NCI-H1417 (cell line): ENCODE measurements at regions not wholly inside any gene's neighbourhood (a gene's known extent, or its start where the extent isn't known, plus 50 kb on each side); places are given as distances from the start of the nearest gene placed in this dataset.

Experiments used
- DNase-seq, 3 experiments: peaks; one replicate each; lab custom pipeline; 2025; lab: John Stamatoyannopoulos, UW

DNA sequence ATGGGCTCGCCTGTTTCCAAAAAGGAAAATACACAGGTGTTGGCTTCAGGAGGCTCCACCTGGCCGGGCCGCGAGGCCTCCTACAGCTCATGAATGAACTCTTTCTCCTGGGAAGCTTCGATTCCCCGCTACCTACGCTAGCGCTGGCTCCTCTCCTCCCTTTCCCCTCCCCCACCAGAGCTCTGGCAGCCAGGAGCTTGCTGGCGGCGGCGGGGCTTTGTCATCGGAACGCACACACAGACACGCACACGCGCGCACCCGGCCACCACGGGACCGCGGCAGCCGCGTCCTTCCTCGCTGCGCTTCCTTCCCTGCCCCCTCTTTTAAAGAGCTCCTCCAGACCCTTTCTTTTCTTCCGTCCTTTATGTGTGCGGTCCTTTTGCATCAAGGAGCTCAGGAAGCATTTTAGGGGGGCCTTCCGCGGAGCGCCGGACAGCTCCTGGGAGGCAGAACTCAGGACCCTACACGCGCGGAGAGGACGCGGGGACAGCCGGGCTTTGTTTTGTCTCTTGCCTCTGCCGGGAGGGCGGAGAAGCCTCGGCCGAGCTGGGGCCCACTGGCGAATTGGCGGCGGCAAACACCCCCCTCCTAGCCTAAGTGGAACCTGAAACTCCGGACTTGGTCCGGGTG lies 70.2 kb upstream of the BCOR start:
- peak; percentile 41 to 96 (median 87) for DNase-seq

DNA sequence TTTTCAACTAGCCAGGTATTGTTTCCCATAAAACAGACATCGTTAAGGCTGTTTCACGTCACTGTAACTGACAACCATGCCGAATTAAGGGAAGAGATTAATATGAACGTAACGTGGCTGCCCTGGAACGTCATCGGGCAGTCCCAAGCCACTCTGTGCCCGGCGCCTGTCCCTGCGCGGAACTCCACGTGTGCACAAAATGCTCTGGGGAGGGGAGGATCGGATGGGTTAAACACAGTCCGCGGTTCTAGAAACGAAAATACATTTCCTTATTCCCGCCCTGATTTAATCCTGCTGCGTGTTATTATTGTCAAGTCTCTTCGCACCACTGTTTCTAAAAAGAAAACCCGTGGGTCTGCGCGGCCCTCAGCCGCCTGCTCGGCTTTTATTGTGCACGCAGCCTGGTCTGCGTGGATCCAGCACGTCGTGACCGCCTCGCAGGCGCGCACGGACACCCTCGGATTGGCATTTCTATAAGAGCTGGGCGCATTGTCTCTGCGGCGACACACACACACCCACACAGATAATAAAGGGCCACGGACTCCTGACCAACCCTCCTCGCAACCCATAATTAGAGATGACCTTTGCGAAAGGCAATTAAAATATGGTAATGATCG lies 69.6 kb upstream of the BCOR start:
- peak in 1 of 3 experiments; percentile 71 for DNase-seq

DNA sequence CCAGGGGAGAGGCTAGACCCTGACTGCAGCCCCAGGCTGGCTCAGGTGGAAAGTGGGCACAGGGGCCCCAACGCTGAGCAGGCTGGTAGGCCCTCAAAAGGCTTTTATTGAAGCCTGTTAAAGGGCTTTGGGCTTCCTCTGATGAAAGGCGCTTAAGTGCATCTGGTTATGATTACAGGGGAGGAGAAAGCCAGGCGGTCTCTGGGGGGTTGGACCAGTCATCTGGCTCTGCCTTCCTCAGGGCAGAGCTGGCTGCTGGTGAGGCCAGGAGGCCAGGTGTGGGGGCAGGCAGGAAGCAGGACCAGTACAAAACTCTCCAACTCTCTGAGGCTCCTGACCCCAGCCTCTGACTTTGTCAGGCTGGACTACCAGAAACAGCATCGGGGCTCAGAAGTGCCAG lies 68.8 kb upstream of the BCOR start:
- peak; percentile 10 to 89 (median 72) for DNase-seq

DNA sequence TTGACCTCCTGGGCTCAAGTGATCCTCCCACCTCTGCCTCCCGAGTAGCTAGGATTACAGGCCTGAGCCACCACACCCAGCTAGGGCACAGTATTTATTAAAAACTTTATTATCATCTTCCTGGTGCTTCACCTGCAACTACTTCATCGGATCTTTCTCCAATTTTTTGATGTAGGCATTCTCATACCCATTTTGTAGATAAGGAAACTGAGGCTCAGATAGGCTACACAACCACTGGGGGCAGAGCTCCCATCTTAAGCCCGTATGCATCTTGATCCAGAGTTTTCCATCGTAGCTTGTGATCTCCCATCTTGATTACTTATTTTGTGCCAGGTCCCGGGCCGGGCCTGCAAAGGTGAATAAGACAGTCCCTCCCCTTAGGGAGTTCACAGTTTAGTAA lies 68.1 kb upstream of the BCOR start:
- no peak for DNase-seq

DNA sequence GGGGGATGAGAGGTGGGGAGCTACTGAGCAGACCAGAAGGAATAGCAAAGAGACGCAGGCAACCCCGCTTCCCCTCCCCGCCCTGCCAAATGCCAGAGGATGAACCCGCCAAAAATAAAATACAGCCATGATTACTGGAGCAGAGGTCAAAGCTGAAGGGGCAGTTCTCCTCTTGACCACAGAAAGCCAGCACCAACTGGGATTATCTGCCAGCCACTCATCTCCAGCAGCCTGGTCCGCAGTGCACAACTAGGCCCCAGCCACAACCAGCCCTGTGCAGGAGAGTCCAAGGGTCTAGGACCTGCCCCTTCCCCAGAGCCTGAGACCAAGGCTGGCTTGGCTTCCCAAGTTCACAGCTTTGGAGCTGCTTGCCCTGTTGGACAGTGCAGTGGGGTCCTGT lies 67.4 kb upstream of the BCOR start:
- no peak for DNase-seq

DNA sequence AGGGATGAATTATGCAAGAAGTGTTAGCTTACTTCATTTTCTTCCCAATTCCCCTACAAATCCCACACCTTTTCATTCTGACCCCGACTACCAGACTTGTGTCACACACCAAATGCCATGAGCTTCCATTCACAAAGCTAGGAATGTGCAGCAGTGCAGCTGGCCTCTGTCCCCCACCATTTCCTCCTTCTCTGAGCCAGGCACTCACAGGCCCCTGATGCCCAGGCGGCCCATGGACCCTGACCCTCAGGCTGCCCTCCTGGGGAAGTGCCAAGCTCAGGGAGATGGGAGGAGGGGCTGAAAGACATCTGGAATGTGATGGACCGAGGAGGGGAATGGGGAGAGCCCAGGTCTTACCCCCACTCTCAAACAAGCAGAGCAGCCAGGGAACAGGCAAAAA lies 67.0 kb upstream of the BCOR start:
- no peak for DNase-seq

DNA sequence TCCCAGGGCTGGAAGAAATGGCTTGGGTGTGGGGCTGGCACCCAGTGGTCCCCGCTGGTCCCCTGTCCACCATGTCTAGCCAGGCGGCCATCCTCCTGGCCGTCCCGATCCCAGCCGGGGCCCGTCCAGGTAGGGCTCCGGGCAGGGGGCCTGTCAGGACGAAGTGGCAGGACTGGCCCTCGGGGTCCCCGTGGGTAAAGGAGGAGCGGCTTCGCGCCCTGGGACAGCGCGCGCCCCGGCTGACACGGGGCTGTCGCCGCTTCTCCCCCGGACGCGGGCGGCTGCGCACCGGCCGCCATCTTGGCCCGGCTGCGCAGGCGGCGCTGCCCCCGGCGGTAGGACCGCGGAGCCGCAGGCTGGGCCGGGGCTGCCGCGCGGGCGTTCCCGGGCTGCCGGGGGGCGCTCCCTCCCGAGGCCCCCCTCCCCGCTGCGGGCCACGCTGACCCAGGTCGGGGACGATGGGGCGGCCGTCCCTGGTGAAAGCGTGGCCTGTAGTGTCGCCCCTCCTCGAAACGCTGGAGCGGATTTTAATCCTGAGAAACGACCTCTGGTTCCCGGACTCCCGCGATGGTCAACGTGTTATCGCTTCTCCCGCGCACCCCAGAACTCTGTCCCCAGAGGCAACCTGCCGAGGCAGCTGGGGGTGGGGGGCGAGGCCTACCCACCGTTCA lies 60.4 kb upstream of the BCOR start:
- peak; percentile 9 to 76 (median 68) for DNase-seq

DNA sequence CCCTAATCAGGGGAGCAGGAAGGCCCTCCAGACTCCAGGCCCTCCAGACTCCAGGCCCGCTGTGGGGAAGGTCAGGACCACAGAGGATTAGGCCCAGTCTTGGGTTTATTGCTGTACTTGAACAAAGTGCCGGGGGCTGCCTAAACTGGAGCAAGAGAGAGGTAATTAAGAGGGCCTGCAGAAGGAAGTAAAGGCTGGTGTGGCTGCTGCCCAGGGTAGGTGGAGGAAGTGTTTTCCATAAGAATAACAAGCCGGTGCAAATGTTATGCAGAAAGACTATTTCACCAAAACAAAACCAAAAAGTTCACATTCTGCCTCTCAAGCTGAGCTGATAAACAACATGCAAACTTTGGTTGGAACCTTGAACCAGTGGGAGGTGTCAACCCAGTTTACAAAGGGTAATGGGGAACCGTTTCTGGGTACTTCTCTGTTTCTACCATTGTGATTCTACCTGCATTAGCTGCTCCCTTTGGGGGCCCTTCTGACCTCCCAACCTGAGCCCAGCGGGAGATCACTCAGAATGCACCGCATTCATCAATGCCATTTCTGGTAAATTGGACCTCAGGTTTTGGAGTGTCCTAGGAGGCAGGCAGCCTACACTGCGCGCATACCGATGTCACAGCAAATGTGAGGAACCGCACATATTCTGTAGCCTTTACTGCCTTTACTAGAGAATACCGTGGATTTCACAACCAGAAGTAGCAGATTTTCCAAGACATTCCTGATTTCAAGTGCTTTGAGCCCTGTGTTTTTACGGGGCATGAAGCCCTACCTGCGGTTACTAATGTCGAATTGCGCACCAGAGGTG lies 59.7 kb upstream of the BCOR start:
- DNase-seq: no peak

DNA sequence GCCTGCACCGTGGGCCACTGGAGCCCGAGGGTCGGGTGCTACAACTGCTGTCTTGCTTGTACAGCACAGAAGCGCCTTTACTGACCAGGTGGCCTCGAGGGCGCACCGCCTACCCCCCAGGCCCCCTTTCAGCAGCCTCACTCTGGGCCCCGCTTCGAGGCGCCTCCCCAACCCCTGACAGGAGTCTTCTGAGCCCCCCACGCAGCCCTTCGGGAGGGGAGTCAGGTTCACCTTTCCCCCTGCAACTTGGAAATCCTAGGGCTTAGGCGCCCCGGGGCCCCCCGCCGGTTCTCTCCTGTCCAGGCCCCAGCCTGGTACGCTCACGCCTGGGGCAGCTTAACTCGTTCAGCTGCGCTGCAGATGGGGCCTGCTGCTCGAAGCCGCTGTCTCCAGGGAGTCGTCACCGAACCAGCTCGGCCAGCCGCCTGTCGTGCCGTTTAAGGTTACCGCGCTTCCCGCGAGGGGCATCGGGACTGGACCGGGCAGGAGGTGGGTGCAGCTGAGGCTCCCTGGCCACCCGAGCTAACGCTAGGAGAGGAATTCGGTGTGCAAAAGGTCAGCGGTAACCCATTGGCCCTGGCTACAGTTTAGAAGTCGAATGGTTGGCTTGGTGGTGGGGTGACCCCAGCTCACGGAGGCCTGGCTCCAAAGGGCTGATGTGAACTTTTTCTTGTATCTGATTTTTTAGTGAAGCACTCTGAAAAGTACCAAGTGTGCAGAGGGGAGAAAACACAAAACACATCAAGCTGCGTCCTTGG lies 58.9 kb upstream of the BCOR start:
- no peak for DNase-seq

DNA sequence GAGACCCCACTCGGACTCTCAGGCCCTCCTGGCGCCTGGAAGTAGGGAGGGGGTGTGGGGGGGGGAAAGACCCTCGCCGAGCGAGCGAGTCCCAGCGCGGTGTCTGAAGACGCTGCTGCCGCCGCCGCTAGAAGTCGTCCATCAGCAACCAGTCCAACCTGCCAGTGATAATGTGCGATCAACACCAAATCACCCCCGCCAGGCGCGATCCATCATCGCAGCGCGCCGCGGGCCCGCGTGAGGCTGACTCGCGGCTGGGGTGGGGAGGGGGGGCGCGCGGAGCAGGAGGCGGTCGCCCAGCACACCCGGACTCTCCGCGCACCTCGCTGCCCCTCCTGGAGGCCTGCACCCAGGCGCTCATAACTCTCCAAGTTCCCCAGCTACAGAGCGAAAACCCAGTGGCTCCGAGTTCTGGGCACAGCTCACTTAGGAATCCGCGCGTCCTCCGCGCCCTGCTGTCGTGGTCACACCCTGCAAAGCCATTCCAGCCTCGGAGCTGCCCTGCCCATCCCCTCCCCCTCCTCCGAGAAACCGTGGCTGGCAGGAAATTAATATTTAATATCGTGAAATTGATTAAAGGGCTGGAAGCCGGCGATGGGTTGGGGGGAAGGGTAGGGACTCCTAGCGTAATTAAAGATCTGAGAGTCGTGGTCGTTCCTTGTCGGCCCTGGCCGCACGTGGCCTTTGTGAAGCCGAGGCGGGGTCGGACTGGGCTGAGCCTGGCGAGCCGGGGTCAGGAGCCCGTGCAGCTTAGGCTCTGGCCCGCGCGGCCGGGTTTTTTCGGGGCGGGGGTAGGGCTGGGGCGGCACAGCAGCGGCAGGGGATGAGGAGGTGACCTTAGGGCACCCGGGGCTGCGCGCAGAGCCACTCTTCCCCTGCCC lies 58.1 kb upstream of the BCOR start:
- DNase-seq: peak in 2 of 3 experiments; percentile 73 to 78

DNA sequence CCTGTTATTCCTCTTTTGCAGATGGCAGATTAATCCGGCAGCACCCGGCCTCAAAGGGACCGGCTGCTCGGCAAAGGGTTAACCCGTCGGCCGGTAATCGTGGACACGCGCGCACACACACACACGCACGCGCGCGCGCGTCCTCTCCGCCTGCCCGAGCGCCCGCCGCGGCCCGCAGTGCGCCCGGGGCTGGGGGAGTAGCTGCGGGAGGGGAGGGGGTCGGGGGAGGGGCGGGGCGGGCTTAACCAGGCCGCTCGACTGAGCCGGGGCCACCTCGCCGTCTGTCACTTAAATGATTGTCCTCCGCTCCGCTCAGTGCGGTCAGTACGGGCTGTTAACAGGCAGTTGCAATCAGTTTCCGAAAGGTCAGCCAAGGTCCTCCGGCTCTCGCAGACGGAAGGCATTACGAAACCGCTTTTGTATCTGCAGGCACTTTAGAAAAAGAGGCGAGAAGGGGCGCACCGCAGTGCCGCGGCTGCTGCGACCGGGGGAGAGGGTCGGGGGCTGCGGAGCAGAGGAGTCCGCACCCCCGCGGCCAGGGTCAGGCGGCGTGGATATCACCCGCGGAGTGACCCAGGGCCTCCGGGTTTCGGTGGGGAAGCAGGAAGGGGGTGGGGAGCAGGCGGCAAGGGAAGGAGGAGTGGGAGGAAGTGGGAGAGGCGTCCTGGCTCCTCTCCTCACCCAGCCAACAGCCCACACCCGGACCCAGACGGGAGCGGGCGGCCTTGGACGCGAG lies 57.3 kb upstream of the BCOR start:
- DNase-seq: peak; percentile 18 to 87 (median 84)

DNA sequence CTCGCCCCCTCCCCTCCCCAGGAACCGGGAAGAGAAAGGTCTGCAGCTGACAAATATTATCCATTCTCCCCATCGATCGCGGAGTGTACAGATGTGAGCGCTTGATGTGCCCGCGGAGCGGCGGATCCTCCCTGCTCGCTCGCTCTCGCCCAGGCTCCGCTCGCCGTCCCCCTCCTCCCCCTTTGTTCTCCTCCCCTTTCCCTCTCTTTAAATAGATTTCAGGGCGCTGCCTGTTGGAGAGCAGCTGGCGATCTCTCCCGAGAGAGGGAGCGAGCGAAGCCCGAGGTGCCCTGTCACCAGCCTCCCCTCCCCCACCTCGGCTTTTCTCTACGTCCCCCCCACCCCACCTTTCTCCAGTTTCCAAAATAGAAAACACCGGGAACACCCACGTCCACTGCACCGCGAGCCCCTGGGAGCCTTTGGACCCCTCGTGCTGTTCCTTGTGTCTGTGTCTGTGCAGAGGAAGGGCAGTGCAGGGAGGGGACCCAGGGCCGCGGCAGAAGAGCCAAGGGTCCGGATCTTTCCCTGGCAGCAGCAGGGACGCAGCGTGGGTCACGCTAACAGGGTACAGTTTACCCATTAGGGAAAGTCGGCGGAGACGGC lies 56.6 kb upstream of the BCOR start:
- peak; percentile 35 to 95 (median 91) for DNase-seq

DNA sequence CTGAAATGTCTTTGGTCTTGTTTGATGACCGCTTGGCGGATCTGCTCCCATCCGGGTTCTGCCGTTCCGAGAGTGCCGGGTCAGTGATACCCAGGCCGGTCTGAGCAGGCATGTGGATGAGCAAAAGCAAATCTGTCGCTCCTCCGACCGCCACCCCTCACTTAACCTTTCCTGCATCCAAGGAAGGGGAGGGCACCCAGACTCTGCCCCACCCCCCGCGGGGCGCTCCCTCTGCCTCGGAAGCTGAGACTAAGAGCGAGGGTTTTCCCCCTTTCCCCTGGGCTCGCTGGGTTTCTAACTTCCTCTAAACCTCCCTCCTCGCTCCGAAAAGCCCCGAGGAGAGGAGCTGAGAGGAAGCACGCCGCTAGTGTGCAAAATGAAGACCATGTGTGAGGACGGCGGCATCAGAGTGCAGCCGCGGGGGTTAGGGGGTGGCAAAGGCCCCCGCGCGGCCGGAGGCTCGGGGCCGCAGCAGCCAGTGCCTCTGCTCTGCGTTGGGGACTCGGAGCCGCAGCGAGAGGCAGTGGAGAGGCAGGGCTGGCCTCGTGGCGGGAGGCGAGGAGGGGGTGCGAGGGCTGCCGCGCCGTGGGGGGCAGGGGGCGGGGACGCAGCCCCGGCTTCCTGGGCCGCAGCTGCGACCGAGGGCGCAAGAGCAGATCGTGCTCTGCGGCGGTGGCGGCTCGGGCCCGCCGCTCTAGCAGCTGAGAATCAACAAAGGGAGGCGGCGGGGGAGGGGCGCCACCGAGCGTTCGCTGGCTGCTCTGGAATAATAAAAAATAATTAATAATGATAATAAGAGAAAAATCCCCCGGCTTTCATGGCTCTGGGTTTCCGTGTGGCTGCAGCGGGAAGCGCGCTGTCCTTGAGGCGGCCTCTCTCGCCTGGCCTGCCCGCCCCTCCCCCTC lies 55.8 kb upstream of the BCOR start:
- peak; percentile 45 to 95 (median 91) for DNase-seq

DNA sequence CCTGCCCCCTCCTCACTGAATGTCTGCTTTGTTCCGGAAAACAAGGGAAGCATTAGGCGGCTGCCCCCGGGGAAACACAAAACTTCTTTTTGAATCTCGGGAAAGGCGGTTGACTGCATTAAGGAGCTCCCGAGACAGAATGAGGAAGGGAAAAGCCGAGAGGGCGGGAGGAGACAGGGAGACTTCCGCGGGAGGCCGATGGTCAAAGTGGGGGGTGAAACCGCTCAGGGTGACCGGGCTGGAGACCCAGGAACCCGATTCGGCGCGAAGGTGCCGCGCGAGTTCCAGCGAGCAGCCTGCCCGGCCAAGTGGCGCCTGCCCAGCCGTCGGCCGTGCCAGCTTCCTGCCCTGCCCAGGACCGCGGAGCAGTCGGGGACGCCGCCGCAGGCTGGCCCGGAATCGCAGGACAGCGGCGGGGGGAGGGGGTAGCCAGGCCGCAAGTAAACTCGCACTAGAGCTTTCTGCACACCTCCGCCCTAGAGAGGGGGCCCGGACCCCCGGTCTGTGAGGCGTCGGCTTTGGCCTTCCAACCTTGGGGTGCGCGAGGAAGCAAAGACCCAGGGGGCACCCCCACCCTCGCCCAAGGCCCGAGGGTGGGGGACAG lies 55.1 kb upstream of the BCOR start:
- peak in 2 of 3 experiments; percentile 67 to 72 for DNase-seq

DNA sequence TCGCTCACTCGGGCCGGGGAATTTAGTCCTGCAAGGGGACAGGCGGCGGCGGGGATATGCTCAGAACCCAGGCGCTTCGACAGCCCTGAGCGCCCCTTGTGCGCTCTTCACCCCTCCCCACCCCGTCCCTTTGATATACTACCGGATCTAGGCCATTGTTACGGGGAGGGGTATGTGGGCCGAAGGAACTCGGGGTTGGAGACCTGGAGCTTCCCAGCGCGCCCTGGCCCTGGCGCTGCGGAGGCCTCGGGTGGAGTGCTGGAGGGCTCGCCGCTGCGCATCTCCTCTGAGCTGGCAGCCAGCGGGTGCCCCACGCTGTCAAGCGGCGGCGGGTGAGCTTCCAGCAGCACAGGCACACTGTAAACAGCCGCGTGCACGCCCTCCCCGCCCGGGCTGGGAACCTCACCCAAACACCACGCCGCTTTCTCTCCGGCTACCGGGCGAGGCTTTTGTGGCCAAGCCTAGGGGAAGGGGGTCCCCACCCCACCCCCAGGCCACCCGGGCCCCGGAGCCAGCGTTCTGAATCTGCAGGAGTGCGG lies 54.5 kb upstream of the BCOR start:
- DNase-seq: peak in 2 of 3 experiments; percentile 72

DNA sequence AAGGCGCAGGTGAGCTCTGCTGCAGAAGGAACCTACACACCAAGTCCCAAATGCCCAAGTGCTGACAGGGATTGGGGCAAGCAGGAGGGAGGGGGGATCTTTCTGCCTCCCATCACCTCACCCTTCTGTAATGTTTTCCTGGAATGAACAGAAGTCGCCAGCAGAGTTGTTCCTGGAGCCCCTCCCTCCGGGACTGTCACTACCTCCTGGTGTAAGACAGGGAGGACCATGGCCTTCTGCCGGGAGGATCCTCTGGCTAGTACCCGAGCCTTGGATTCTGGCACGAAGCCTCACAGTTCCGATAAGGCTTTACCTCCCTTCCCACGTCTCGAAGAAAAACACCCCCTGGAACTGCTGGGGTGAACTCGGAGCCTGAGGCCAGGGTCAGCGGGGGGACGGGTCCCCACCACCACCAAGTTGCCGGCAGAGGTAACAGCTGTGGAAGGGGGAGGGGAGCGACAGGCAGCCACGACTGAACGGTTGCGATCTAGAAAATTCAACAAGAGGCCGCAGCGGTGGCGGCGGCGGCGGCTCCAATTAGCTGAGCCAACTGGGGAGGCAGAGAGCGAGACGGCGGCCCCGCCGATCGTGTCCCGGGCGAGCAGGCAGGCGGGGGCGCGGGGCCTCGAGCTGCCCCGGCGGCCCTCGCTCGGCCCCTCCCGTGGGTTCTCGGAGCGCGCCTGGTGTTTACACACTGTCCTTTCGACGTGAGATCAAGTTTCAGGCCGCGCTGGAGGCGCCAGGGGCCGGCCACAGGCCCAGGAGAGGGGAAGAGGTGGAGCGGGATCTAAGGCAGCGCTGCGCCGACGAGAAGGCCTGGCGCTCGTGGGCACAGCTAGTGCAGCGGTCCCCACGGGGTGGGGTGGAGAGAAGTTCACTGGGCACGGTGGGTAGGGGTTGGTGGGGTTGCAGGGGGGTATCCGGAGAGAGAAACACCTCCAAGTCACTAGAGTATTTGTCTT lies 53.7 kb upstream of the BCOR start:
- peak; percentile 25 to 78 (median 75) for DNase-seq

DNA sequence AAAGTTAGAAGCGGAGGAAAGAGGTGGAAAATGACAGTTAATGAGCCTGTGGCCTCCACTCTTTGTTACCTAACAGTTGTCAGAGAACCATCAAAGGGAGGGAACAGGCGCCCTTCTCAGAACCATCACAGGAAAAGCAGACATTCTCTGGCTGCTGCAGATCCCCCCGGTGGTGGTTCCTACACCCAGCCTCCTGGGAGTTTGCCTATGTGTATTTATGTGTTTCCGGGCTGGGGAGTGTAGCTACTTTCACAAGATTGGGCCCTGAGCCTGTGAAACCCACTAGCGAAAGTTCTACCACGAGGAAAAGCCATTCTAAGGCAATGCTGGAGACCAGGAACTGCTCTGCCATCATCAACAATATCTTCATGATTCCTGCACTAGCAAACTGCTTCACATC lies 52.7 kb upstream of the BCOR start:
- peak in 1 of 3 experiments; percentile 44 for DNase-seq
